Activated gamma-delta T cell treated with anti-CD3 and anti-CD28 coated beads, Interleukin-2, amount 50 U/mL, for 16 hours (primary cell): ENCODE measurements at regions not wholly inside any gene's neighbourhood (a gene's known extent, or its start where the extent isn't known, plus 50 kb on each side); places are given as distances from the start of the nearest gene placed in this dataset.

Experiments
- DNase-seq: peaks from one replicate; pipeline ENCODE4 v3.0.0-alpha.2; 2020; ENCODE audit warnings: low read depth

DNA sequence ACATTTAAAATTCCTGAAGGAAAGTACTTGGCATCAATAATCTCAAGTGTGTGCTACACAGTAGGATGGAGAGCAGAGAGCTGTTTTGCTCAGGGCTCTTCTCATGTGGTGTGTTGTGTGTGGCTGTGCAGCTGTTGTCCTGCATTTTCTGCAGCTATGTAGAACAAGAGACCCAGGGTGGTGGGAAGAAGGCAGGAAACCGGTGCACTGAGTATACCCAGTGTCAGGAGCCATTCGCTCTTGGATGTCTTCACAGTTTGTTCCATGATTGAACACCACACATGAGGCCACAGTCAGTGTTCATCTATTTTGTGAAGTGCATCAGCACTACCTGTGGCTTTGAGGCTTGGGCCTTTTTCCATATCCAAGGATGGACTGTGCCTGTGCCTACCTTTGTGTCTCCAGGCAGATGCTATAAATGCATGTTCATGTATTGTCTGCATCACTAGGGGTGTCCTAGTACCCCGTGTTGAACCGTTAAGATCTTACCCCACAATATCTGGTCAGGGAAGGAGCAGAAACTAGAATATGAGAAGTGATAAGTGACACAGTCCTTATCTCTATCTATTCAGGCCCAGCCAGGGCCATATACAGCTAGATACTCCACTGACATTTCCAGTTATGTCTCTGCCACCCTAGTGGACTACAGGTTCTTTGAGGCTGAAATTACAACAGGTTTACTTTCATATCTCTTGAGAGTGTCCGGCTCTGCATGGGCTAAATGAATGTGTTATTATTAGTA lies 194.3 kb downstream of the NR2F2 start:
- DNase-seq: no peak

DNA sequence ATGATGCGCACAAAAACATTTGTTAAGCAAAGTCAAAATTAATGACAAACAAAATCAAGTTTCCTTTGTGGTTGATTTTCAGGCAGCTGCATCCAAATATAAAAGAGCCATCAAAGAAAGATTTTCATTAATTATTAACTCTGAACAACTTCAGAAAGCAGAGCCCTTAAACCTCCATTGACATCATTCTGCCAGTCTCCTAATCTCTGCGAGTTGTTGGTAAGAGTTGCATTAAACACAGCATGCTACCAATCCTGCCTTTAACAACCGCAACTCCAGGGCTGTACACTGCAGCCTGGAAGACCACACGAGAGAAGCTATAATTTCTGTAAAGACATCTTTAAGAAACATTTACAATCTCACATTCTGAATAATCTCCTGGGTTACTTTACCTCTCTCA lies 204.6 kb downstream of the NR2F2 start:
- no peak for DNase-seq

DNA sequence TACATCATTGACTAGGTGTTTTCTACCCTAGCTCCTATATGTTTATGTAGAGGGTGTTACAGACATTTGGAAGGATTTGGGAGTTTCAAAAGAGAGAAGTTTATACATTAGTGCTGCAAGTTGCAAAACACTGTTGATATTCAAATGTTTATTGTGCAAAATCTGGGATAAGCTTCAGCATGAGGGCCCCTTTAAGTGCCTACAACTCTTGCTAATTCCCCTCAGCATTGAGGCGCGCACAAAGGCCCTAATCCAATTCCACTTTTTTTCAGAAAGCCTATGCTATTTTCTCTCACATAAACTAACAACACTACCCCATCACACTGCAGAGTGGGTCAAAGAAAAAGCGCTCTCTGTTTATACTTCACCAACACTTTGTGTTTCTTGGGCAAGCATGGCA lies 208.0 kb downstream of the NR2F2 start:
- no peak for DNase-seq

DNA sequence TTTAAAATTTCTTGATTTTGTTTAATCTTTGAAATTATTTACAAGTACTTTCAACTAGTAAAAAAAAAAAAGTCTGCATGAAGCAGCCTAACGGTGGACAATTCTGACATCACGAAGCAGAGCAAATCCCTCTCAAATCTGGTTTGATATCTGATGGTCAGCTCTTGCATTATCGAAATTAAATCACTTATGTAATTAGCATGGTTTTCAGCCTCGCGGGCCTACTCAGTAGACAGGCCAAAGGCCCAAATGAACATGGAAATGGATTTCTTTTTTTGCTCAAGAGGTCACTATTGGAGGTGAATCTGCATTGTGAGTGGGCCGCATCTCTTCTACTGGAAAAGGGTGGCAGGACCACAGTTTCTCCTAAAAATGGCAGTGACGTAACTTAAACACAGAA lies 209.8 kb downstream of the NR2F2 start:
- no peak for DNase-seq

DNA sequence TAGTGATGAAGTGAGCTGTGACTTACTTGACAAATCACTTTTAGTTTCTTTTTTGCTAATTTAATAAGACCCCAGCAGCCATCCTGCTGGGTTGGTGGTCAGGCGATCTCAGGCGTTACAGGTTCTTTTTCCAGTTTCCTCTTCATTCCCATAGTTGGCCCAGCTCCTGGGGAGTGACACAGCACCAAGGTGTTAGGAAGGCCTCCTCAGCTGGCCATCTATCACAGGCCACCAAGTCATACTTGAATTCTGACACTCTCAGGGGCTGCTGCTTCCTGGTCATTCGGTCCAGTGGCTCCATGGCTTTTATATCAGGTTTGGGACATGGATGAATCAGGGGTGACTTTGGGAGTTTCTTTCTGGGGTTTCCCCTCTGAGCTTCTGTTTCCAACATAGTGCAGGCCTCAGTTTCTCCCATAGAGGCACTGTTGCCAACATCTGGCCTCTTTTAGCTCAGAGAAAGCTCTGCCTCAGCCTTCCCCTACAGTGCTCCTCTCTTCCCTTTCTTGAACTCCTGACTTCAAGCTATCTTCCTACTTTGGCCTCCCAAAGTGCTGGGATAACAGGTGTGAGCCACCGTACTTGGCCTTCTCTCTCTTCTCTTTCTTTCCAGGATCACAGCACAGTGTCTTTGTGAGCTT lies 211.8 kb downstream of the NR2F2 start:
- DNase-seq: no peak

DNA sequence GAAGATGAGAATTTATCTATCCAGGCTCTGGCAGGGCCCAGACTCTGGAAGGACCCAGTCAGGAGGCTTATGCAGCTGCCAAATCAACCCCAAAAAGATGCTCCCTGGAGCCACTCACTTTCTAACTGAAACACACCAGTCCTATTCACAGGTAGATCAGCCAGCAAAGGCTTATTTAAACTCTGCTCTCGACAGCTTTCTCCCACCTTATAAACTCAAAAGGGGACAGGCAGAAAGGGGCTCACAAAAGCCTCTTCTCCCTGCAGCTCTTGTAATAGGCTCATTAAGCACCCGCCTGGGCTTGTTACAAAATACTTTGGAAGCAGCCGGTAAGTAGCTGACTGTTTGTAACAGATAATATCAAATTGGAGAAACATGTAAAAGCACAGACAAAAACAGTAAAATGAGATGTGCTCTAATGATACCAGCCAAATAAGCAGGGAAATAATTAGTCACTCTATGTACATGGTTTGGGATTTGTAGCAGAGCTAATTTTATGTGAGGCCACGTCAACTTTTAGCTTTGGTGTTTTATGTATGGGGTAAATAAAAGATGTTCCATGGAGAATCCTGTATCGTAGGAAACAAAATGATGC lies 213.8 kb downstream of the NR2F2 start:
- no peak for DNase-seq

DNA sequence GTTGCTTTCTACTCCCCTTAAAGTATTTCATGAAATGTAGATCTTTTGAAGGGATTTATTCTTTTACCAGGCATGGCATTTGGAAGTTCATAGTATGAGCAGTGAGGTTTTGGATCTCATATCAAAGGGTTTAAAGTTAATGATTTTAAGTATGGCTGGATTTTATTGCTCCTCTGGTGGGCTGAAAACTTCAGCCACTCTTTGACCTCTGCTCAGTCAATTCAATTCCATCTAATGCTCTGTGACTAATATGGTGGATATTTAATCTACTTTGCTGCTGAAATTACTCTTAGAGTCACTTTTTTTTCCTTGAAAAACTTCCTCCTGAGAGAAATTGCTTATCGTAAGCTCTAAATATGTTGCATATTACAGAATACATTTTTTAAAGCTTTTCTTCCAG lies 218.6 kb downstream of the NR2F2 start:
- no peak for DNase-seq

DNA sequence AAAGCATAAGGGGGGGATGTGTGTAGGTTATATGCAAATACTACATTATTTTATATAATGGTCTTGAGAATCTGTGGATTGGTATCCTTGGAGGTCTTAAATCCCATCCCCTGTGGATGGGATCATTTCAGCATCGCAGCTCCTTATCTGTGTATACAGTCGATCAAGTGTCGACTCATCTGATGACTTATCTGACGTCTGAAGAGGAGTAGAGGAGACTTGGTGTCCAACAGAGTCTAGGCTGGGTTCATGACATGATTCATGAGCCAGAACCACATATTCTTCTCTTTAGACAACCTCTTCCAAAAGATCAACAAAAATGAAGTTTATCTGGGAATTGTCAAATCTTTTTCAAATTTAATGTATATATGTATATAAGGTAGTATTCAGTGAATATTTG lies 220.7 kb downstream of the NR2F2 start:
- no peak for DNase-seq

DNA sequence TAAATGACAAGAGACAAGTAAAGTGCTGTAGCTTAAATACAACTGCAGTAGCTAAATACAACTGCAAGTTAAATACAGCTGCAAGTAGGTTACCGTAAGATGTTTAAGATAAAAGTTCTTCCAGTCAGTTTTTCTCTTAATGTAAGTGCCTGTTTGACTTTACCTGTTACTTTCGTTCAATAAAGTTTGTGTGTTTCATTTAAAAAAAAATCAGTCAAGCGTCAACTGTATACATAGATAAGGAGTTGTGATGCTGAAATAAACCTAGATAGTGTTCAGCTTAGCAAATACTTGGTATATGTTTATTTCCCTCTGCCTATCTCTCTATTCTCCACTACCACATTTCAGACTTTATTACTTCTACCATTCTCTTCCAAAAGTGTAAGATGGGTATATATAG lies 221.2 kb downstream of the NR2F2 start:
- DNase-seq: no peak

DNA sequence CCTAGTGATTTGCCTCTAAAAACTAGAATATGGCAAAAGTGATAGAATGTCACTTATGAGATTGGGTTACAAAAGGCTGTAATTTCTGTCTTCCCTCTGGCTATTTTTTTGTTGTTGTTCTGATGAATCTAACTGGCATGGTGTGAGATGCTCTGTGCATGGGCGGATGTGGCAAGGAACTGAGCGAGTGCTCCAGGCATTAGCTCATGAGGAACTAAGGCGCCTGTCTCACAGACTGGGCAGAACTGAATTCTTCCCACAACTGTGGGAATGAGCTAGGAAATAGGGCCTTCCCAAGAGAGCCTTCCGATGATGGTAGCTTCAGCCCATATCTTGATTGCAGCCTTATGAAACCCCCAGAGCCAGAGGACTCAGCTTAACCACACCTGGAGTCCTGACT lies 222.5 kb downstream of the NR2F2 start:
- no peak for DNase-seq

DNA sequence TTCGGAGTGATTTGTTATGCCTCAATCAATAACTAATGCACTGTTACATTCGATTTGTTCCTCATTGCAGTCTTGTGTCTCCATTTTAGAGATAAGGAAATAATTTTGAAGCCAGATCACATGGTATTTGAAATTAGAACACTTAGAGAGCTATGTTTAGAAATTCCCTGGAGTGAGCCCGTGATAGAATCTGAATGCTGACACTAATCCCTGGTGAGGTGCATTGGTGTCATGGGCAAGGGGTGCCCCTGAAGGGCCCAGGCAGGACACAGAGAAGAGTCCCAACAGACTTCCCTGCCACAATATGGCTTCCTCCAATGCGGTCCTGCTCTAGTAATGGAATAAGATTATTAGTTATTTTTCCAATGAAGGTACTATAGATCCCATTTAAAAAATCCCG lies 223.0 kb downstream of the NR2F2 start:
- no peak for DNase-seq

DNA sequence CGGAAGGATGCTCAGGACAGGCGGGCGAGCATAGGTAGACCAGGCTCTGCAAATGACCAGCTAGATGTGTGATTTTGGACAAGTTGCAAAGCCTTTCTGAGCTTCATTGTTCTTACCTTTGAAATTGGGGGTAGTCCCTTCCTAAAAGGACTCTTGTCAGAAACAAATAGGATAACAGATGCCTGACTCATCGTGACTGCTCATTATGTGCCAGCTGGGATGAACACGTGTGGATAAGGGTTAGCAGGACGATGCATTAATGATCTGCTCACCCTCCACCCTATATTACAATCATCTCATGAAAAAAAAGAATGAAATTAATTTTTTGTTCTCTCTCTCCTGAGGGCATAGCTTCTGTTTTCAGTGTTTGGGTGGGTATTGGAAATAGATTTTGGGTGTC lies 223.4 kb downstream of the NR2F2 start:
- no peak for DNase-seq

DNA sequence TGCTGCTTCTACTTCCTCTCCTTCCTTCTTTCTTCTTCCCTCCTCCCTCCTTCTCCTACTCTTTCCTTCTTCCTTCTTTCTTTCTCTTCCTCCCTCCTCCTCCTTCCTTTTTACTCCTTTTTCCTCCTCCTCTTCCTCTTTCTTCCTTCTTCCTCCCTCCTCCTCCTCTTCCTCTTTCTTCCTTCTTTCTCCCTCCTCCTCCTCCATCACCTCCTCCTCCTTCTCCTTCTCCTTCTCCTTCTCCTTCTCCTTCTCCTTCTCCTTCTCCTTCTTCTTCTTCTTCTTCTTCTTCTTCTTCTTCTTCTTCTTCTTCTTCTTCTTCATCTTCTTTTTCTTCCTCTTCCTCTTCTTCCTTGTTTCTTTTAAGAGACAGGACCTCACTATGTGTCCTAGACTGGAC lies 224.0 kb downstream of the NR2F2 start:
- no peak for DNase-seq

DNA sequence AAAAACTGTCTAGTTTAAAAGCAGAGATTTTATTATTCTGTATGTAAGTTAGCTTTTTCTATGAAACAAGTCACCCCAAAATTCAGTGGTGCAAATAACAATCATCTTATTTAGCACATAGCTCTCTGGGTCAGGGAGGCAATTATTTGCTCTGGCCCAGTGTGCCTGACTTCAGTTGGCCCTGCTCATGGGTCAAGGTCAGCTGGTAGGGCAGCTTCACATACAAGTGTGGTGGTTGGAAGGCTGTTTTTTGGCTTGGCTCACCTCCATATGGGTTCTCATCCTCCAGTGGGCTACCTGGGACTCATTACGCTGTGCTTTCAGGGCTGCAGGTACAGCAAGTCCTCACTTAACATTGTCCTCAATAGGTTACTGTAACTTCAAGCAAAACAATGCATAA lies 228.6 kb downstream of the NR2F2 start:
- no peak for DNase-seq

DNA sequence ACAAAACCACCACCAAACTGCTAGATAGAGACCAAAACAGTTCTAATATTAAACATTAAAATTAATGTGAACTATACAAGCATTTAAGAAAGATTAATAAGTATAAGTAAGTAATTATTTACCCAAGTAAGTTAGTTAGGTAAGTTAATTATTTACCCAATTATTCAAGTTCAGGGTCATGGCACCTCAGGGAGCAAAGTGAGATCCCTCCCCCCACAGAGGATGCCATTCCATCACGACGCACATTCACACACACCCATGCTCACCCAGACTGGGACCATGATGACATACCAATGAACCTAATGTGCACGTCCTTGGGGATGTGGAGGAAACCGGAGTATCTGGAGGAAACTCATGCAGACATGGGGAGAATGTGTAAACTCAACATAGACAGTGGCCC lies 229.1 kb downstream of the NR2F2 start:
- DNase-seq: no peak

DNA sequence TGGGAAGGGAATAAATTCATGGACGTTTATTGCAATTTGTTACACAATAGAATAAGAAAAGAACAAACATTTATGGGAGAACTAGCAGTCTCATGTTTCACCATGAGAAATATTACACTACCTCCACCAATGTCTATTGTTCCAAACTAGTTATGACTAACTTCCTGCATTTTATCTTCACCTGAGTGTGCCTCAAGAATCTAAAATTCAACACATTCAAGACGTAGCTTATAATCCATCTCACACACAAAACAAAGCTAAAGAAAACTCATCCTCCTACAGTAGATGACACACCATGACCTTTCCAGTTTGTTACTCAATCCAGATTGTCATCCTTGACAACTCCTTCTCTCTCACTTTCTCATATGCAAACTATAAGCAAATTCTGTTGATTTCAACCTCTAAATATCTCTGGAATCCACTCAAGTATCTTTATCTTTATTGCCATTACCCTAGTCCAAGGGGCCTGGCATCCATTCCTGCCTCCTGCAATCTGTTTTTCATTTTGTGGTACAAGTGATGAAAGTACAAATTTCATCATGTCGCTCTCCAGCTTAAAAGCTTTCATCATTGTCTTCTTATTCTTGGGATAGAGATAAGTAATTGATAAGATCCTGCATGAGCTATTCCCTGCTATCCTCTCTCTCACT lies 229.9 kb downstream of the NR2F2 start:
- no peak for DNase-seq

DNA sequence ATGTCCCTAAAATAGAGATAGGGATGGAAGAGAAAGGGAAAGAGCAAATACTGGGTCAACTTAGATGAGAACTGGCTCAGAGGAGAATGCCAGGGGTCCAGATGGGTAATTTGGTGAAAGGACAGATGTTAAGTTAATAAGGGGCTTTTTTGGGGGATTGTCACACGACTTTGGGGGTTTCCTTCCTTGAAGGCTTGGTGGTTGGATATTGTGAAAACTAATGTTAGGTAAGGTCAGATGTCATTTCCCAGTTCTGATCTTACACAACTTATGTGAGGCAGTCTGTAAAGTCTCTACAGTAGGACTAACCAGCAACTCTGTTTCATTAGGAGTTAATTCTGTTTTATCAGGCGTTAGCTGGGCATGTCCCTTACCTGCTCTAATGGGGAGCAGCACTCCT lies 231.1 kb downstream of the NR2F2 start:
- DNase-seq: no peak

DNA sequence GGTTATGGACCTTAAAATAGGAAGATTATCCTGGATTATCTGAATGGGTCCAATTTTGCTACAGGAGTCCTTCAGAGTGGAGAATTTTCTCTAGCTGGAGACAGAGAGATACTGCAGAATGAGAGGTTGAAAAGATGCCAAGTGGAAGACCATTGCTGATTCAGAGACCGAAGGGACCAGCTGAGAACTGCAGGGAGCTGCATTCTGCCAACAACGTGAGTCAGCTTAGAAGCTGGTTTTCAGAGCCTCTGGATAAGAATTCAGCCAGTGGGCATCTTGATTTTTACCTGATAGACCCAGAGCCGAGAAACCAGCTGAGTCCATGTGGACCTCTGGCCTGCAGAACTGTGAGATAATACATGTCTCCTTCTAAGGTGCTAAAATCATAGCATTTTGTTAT lies 234.0 kb downstream of the NR2F2 start:
- no peak for DNase-seq

DNA sequence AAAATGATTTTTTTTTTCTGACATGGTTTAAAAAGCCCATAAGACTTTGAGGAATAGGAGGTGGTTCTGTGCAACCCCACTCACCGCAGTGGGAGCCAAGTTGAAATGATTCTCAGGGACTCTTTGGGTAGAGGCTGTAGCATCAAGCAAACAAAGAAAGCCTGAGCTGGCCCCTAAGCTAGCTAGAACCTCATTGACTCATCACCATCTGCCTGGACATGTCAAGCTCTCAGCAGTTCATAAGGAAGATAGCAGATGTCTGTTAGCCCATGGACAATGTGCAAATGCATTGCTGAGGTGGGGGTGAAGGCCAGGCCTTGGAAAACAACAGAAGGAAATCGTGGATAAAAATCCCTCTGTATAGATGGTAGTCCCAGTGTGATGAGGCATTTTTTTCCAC lies 234.8 kb downstream of the NR2F2 start:
- no peak for DNase-seq

DNA sequence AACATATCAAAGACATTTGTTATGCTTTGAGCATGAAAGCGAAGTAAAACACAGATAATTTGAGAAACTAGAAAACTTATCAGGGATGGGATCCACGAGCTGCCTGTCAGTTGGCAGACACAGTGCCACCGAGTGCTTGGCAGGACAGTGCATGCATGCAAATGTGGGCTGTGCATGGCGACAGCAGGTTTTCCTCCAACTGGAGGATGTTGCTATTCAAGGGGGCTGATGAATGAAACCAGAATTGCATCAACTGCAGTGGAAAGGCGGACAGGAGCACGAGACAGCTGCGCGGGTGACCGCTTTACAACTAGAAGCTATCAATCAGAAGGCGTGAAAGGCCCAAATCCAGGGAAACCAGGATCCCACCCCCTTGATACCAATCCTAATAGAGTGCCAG lies 244.3 kb downstream of the NR2F2 start:
- DNase-seq: no peak

DNA sequence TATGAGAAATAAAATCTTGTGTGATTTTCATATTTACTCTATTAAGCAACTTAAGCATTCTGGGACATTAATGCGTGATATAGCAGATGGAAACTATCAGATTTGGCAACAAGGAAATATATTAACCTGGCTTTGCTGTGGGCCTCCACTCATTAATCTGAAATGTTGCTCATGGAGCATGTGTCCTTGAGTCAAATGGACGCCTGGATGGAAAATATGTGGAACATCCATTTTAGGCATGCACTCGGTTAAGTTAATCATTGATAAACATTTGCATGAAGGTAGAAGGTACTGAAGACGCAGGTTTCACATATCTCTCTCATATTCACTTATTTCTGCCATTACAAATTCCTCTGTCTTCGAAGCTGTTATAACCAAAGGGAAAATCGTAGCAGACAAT lies 246.1 kb downstream of the NR2F2 start:
- DNase-seq: no peak

DNA sequence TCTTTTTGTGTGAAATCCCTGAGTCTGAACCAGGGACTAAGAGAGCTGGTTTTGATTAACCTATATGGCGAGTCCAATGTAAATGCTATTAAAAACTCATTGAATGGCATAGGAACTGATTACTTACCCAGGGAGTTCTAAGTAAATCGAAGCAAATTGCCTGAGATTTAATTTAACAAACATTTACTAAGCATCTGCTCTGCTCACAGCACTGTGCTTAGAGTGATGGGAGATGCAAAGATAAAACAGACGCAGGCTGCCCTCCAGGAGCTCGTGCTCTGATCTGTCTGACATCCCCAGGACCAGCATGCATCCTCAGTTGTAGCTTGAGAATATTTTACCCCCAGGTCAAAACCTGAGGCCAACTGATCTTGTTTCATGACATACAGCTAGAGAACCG lies 247.9 kb downstream of the NR2F2 start:
- no peak for DNase-seq

DNA sequence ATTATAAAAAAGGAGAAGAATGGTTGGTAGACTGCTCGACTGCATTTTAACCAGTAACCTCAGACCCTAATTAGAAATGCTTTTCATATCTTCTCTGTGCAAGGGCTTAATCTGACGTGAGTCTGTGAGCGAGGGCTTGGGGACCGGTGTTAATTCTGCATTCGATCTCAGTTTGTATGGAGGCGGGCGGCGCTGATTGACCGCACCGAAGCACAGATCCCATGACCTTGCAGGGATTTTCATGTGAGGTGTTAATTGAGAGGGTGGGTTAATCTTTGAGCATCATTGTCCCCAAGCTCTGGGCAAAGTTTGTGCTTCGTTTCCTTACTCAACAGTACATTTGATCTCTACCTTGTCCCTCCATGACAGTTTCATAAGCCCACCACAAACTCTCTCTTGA lies 250.9 kb downstream of the NR2F2 start:
- no peak for DNase-seq
